GM06990 (cell line): ENCODE measurements at regions not wholly inside any gene's neighbourhood (a gene's known extent, or its start where the extent isn't known, plus 50 kb on each side); places are given as distances from the start of the nearest gene placed in this dataset.

Experiments used
- DNase-seq: peaks from one replicate; pipeline ENCODE4 v3.0.0-alpha.2; 2011; ENCODE audit not compliant: insufficient read length; ENCODE audit errors: extremely low read depth
- H3K27me3 ChIP-seq: replicated peaks from 2 replicates; pipeline ENCODE4 v1.6.0; 2011; ENCODE audit warnings: low read length; ENCODE audit not compliant: control insufficient read depth, insufficient read depth
- H3K36me3 ChIP-seq: 2 replicates; pipeline ENCODE4 v1.5.1; 2011; ENCODE audit warnings: low read length; ENCODE audit not compliant: control insufficient read depth, insufficient read depth
- H3K4me3 ChIP-seq: replicated peaks from 2 replicates; pipeline ENCODE4 v1.5.1; 2011; ENCODE audit warnings: low read depth, mild to moderate bottlenecking, control low read depth, low read length
- TF ChIP-seq, protein P1 (sequence below): IDR thresholded peaks from 2 replicates; pipeline ENCODE4 v1.5.1; 2011; ENCODE audit warnings: low read length, control low read depth, mild to moderate bottlenecking, inconsistent platforms; ENCODE audit not compliant: insufficient read depth, poor library complexity, severe bottlenecking

DNA sequence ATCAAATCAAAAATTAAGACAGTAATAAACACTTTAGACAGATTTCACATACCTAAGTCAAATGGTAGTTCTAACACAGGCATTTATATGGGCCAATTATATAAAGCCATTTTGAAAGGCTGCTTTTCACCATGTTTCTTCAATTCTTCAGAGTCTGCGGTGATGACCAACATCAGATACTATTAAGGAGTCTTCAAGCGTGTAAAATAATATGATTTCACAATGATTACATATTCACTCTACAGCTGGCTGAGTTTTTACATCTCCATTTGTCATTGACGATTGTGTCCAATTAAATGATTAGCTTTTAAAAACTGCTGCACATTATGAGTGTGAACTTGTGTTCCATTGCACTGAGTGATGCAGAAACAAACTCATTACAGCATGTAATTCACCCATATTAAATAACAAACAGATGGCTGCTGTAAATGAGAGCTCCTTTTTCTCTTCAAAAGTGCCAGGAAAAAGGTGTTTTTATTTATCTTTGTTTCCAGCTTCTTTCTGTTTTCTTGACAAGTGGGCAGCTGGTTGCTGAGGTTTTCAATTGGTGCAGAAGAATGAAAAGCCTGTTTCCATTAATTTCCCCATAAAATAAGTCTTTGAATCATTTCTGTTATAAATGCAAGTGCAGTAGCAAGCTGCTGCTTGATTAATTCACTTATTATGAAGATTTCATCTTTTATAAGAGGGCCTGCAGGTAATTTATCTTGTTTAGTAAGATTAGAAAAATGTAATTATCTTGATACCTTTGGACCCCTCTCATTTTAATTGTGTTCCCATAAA, 676.1 kb upstream of the KLHL1 start:
- TF ChIP-seq, protein P1, sequence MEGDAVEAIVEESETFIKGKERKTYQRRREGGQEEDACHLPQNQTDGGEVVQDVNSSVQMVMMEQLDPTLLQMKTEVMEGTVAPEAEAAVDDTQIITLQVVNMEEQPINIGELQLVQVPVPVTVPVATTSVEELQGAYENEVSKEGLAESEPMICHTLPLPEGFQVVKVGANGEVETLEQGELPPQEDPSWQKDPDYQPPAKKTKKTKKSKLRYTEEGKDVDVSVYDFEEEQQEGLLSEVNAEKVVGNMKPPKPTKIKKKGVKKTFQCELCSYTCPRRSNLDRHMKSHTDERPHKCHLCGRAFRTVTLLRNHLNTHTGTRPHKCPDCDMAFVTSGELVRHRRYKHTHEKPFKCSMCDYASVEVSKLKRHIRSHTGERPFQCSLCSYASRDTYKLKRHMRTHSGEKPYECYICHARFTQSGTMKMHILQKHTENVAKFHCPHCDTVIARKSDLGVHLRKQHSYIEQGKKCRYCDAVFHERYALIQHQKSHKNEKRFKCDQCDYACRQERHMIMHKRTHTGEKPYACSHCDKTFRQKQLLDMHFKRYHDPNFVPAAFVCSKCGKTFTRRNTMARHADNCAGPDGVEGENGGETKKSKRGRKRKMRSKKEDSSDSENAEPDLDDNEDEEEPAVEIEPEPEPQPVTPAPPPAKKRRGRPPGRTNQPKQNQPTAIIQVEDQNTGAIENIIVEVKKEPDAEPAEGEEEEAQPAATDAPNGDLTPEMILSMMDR = no peak
- Histone ChIP-seq H3K27me3 (no peaks in the 10 kb centered on the region), H3K4me3 (no peak overlapping the region), H3K36me3 (no peaks in the 10 kb centered on the region)
- no peak for DNase-seq

- Histone ChIP-seq H3K27me3 (no peaks in the 10 kb centered on the region), H3K4me3 (no peak overlapping the region), H3K36me3 (no peaks in the 10 kb centered on the region)
- DNase-seq = no peak
- TF ChIP-seq, protein P1 = no peak
These were observed 661.6 kb upstream of the KLHL1 start for GRCh38 chr13:70769817-70770216.

- TF ChIP-seq, protein P1 = no peak
- no peak overlapping the region for H3K4me3 ChIP-seq
- no peak for DNase-seq
These were observed 650.7 kb upstream of the KLHL1 start for GRCh38 chr13:70758932-70759331.

DNA sequence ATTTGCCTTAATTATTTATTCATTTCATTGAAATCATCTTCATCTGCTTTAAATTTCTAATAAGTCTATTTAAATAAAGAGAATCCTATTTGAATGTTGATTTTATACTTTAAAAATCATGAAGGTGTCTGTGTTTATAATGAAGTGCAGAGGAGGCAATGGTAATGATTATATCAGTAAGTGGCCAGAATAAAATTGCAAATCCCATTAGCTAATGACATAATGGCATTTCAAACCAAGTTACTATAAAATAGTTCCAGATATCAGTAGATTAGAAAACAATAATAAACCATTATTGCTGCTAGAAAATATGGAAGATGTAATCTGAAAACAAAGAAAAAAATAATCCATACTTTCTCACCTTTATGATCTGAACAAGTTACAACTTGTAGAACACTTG, 647.8 kb upstream of the KLHL1 start:
- DNase-seq = no peak
- Histone ChIP-seq H3K27me3 (no peaks in the 10 kb centered on the region), H3K36me3 (no peaks in the 10 kb centered on the region), H3K4me3 (no peak overlapping the region)
- TF ChIP-seq, protein P1 = no peak

More at GRCh38 chr13:70758932-70759331, 650.7 kb upstream of the KLHL1 start:
- Histone ChIP-seq H3K27me3 (no peaks in the 10 kb centered on the region), H3K36me3 (no peaks in the 10 kb centered on the region)

GRCh38 chr13:70755456-70755855, 647.2 kb upstream of the KLHL1 start:
- H3K27me3 ChIP-seq = no peaks in the 10 kb centered on the region
- no peaks in the 10 kb centered on the region for H3K36me3 ChIP-seq
- TF ChIP-seq, protein P1 = no peak
- DNase-seq = no peak
- no peak overlapping the region for H3K4me3 ChIP-seq
